ENCODE measurements at regions not wholly inside any gene's neighbourhood (a gene's known extent, or its start where the extent isn't known, plus 50 kb on each side); places are given as distances from the start of the nearest gene placed in this dataset.

DNA sequence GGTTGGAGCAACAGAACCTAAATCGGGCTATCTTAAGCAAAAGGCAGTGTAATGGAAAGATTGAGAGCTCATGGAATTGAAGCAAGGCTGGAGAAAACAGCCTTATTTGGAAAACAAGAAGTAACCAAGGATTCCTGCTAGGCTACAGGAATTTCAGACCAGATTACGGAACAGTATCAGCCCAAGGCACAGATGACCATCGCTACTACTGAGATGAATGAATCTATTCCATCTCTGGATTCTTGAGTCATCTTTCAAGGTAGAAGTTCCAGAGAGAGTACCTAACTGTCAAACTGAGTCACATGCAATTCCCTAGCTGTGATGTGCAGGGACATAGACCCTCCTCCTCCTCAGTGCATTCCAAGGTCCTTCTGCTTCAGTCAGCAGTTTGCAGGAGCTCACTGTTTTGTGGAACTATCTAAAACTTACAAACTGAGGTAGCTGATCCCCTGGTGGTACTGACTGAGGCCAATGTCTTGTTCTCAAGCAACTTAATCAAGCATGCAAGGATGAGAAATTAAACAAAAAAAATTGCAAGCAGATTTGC lies 62.0 kb upstream of the SMLR1 start:
- no peak for DNase-seq (ENCODE audit: low read depth, low spot score)

- no peak for DNase-seq (ENCODE audit: low read depth, low spot score)
Observed at GRCh38 chr6:130766239-130767144, 60.7 kb upstream of the SMLR1 start.

- no peak for DNase-seq (ENCODE audit: low read depth, low spot score)
Observed at GRCh38 chr6:130769861-130770260, 57.3 kb upstream of the SMLR1 start.

- no peak for DNase-seq (ENCODE audit: low read depth, low spot score)
Observed at GRCh38 chr6:130771741-130772140, 55.5 kb upstream of the SMLR1 start.

DNA sequence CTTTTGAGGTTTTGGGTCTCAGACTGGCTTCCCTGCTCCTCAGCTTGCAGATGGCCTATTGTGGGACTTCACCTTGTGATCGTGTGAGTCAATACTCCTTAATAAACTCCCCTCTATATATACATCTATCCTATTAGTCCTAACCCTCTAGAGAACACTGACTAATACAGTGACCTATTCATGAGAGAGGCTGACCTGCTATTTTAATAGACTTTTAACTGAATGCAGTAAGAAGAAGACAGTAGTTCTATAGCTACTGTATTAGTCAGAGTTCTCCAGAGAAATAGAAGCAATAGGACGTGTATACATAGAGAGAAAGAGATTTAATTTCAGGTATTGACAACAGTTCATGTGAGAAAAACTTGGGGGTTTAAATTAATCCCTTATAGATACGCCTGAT lies 53.3 kb upstream of the SMLR1 start:
- DNase-seq (ENCODE audit: low read depth, low spot score): no peak

DNA sequence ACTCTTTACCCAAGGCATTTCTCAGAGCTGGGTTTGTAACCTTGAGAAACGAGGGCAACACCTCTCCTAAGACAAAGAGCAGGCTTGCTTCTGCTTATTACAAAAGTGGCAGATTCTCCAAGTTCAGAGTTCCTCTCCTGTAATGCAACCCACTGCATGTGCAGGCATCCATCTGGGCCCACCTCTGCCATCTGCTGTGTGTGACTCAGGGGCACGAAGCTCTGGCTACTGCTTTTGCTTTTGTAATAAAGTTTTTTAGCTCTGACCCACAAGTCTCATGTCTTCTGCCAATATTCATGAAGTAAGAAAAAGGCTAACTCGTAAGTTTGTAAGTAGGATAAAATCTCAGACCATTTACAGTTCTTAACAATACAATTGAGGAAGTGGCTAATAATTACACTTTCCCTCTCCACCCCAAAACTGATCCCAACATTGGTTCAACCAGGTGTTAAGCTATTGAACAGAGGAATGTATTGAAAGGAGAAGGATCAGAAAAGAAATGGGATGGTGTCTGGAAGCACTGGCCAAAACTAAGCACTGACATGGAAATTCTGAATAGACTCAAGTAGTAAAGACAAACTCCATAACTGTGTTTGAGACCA lies 51.7 kb upstream of the SMLR1 start:
- DNase-seq (ENCODE audit: low read depth, low spot score): no peak

DNA sequence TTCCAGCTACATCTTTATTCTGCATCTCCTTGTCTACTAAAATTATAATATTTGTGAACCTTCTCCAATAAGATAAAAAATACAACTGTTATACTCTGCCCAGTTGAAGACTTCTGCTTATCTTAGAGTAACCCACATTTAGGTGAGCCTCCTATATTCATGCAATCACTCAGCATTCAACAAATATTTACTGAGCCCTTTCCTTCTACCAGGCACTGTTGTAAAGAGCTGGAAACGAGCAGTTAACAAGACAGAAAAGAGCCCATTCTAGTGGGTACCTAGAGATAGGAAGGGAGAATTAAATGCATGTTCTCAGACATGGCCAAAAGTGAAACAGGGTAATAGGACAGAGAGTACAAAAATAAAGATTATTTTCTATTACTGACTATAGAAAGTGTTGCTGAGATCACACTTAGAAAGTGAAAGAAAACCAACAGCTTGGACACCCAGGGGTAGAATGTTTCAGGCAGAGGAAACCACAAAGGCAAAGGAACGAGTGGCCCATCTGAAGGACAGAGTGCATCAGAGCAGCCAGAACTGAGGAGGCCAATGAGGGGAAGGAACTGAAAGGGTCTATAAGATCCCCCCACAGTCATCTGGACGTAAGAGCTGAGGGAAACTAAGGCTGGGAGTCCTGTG lies 50.8 kb upstream of the SMLR1 start:
- DNase-seq (ENCODE audit: low read depth, low spot score): no peak
